HG03064 (cell line): ENCODE measurements at regions not wholly inside any gene's neighbourhood (a gene's known extent, or its start where the extent isn't known, plus 50 kb on each side); places are given as distances from the start of the nearest gene placed in this dataset.

ENCODE experiments used
- ATAC-seq: cut with Tn5 transposase; IDR thresholded peaks from one replicate; pipeline ENCODE4 v1.9.1; 2021; ENCODE audit warnings: low read depth; ENCODE audit not compliant: unreplicated experiment

DNA sequence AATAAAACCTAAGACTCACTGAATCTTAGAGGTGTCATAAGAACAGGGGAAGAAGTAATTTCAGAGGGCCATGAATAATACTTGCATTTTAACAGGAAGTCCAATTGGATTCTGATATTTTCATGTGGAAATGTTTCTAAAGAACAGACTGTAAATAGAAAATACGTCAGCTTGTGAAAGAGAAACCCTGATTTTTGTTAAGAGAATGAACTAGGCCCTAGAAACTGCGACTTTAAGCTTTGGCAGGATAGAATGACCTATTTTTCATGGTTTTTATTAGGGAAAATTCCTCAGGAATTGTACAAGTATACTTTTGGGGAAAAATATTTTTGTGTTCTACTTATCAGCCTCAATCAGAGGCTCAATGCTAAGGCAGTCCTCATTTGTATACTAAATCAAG lies 215.5 kb upstream of the ACTBL2 start:
- no peak for ATAC-seq

DNA sequence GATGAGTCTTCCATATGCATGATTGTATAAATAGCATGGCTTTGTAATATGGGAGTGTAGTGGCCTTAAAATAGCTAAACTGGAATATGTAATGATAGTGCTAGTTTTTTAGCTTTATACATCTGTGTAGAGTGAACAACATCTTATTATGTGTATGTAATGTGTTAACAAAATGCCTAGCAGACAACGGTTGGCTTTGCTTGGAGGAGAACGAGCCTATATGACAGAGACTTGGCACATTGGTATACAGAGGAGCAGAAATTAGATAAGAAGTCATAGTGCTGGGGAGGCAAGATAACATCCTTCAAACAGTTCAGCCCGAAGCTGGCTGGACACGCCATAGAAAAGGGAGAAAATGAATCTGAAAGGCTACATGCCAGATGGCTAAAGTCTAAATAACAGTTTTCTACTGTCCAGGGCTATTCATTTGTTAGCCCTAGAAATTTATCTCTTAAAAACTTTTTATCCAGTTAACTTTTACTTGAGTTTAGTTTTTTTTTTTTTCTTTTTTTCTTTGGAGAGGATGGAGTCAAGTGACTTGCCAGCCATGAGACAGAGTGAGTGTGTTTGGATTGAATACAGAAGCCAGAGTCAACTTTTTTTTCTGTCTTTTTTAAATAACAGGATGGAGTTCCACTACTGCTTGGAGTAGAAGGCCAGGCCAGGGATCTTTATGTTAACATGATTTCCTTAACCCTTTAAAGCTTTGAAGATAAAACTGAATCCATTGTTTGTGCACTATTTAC lies 214.4 kb upstream of the ACTBL2 start:
- ATAC-seq = no peak

GRCh38 chr5:57696389-57696769 lies 213.8 kb upstream of the ACTBL2 start:
- ATAC-seq = no peak

DNA sequence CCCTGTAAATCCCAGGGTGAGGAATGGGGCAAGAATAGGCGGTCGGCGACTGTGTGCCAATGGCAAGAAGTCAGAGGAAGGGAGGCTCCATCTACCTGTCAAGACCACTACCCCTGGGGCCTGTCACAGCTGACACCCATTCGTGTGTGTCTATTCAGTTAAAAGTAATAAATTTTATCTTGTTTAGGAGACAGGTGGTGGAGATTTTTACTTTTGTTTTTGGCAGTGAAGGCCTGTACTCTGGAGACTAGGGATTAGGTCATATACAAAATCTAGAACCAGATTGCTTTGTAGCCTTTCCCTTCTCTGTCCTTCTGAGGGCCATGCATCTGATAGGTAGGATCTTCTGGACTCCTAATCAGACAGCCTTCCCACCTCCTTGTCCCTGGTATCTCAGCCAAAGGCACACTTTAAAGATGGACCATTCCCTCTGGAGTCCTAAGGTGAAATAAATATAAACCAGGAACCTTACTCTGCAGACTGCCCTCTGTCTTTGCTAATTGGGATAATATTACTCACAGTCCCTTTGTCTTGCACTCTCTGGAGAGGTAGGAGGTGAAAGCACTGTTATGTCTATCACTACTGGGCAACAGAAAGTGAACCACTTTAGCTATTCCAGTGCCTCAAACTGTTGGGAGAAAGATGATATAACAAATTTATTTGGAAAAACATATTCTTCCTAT lies 213.2 kb upstream of the ACTBL2 start:
- no peak for ATAC-seq

GRCh38 chr5:57695179-57695578 lies 212.6 kb upstream of the ACTBL2 start:
- no peak for ATAC-seq

- no peak for ATAC-seq
These were observed 211.1 kb upstream of the ACTBL2 start for GRCh38 chr5:57693488-57694305.

DNA sequence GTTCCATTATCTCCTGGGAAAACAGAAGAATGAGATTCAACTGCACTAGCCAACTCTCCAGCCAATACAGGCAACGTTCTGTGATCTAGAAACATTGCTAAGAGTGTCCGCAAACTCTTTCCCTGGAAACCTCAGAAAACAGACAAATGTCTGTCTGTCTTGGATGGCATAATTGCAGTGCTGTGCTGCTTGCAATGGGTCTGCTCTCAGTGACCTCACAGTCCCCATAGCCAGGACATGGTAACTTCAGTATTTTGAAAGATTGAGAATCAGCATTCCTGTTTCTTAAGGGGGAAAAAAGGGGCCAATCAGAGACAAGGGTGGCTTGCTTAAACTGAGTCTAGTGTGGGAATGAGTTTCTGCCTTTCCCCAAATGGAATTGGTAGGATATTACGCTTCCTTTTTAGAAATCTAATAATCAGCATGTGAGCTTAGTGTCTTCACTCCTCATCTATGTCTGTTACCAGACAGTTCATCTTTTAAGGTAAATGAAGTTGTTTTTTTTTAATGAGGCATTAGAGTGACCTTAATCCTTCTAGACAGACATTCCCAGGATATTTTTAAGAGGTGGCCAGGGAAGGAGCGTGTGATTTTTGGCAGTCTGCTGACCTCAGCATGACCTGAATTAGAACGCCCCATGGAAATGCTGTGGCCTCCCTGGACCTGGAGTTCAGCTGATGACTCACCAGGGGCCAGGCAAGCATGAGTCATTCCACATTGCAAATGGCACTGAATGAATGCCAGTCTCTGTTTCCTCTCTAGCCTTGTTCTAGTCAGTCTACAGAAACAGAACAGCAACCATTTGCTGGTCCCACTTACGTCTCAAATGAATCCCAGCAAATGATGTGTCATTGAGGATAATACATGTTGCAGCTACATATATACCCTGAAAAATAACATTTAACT lies 210.2 kb upstream of the ACTBL2 start:
- no peak for ATAC-seq

GRCh38 chr5:57690724-57691123 lies 208.1 kb upstream of the ACTBL2 start:
- no peak for ATAC-seq

DNA sequence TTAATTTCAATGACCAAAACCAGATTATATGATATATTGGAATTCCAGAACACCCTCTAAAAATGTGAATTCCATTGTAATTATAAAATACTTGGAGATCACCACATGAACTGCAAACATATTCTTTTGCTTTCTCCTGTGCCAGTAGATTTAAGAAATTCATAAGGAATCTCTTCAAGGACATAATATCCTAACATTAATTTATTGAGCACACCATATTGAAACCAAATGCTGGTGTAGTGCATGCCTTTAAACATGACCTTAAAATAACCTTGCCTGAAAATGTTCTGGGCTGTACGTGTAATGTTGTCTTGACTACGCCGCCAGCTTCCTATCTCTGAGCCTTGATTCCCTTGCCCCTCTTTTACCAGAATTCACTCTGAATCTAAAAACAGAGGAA lies 205.0 kb upstream of the ACTBL2 start:
- ATAC-seq = no peak

DNA sequence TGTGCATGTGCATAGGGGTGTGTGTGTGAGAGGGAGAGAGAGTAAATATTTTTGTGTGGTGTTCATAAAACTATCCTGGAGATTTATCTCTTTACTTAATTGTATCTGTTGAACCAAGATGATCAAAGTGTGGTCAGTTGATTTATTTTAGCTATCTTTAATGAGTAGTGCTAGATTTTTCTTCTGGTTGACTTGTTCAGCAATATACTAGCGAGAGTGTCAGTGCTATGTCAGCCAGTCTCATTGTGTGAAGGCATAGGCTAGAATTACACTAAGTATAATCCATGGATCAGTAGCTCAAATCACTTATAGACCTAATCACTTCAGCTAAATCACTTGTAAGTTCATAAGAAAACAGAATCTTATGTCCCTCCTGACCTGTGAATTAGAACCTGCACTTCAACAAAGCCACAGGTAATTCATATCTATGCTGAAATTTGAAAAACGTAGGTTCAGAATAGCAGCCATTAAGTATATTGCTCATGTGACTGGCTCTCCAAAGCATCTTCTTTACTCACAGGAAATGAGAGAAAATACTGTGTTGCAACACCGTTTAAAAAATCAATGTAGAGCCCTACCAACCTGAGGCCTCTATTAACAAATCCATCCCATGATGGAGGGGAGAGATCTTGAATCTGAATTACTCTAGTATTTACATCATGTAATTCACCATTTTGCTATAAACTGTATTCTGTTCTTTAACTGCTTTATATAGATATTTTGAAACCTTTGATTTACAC lies 203.1 kb upstream of the ACTBL2 start:
- ATAC-seq = no peak

DNA sequence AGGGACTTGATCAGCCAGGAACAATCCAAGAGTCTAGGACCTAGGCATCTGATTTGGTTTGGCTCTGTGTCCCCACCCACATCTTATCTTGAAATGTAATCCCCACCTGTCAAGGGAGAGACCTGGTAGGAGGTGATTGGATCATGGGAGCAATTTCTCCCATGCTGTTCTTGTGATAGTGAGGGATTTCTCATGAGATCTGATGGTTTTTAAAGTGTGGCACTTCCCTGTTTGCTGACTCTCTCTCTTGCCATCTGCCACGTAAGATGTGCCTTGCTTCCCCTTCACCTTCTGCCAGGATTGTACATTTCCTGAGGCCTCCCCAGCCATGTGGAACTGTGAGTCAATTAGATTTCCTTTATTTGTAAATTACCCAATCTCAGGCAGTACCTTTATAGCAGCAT lies 201.7 kb upstream of the ACTBL2 start:
- ATAC-seq = no peak

GRCh38 chr5:57683036-57683630 lies 200.5 kb upstream of the ACTBL2 start:
- ATAC-seq = no peak

GRCh38 chr5:57681942-57682341 lies 199.3 kb upstream of the ACTBL2 start:
- no peak for ATAC-seq

GRCh38 chr5:57680686-57681085 lies 198.1 kb upstream of the ACTBL2 start:
- ATAC-seq = no peak

GRCh38 chr5:57677235-57677634 lies 194.6 kb upstream of the ACTBL2 start:
- no peak for ATAC-seq

DNA sequence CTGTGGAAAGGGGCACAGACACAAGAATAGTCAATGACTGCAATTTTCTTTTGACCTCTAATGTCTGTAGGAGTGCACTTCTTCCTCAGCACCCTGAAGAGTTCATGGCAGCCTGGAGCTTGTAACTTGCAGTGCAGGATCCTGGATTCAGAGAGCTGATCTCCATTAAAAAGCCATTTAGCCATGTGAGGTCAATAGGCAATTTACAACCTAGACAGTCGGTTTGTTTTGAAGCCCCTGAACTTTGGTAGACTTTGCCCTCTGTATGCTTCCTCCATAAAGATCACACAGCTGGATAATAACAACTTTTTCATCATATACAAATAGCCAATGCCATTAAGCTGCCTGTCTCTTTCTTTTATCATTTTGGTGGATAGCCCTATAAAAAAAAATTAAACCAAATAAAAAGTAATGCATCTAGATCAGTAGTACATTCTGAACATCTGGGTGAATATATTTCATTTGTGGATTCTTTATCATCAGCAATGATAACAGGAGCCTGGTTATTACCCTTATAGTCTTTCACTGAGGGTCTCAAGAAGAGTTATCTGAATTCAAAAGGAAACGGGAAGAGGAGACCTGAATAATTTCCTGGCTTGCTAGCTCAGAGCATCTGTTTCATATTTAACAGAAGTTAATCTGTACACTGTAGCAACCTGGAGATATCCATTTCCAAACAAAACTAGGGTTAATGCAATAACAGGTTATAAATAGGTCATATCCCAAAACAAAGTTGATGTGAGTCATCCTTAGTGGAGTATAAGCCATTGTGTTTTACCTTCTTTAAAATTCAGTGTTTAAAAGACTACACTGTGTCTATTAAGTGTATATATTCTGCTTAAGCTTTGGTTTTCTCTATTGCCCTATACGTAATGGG lies 193.8 kb upstream of the ACTBL2 start:
- no peak for ATAC-seq

- ATAC-seq = no peak
These were observed 192.6 kb upstream of the ACTBL2 start for GRCh38 chr5:57675236-57675635.

GRCh38 chr5:57671371-57671770 lies 188.8 kb upstream of the ACTBL2 start:
- ATAC-seq = no peak
